H9 (cell line): ENCODE measurements at regions not wholly inside any gene's neighbourhood (a gene's known extent, or its start where the extent isn't known, plus 50 kb on each side); places are given as distances from the start of the nearest gene placed in this dataset.

Experiments
- DNase-seq: peaks from one replicate; pipeline ENCODE4 v3.0.0-alpha.2; 2017
- H2AFZ ChIP-seq: one replicate; pipeline ENCODE4 v1.6.1; 2013; ENCODE audit warnings: mild to moderate bottlenecking, low read length, control low read depth, moderate library complexity
- H2AK5ac ChIP-seq: 2 replicates; pipeline ENCODE4 v1.6.1; 2013; ENCODE audit warnings: low read length, control low read depth, mixed read lengths; ENCODE audit not compliant: insufficient read length
- H2BK120ac ChIP-seq: one replicate; pipeline ENCODE4 v1.6.1; 2013; ENCODE audit warnings: low read depth, mild to moderate bottlenecking, low read length, control low read depth, inconsistent platforms; ENCODE audit not compliant: poor library complexity, severe bottlenecking
- H2BK12ac ChIP-seq: 2 replicates; pipeline ENCODE4 v1.6.1; 2013; ENCODE audit warnings: low read length, control low read depth, mixed read lengths, low read depth; ENCODE audit not compliant: insufficient read length
- H2BK15ac ChIP-seq: 2 replicates; pipeline ENCODE4 v1.6.1; 2013; ENCODE audit warnings: low read depth, low read length, control low read depth
- H2BK20ac ChIP-seq: one replicate; pipeline ENCODE4 v1.6.1; 2013; ENCODE audit warnings: low read depth, mild to moderate bottlenecking, low read length, control low read depth, inconsistent platforms; ENCODE audit not compliant: poor library complexity, severe bottlenecking
- H2BK5ac ChIP-seq: 2 replicates; pipeline ENCODE4 v1.6.1; 2013; ENCODE audit warnings: low read length, control low read depth, mixed read lengths; ENCODE audit not compliant: insufficient read length
- H3K14ac ChIP-seq: 2 replicates; pipeline ENCODE4 v1.6.1; 2013; ENCODE audit warnings: low read length, control low read depth; ENCODE audit not compliant: insufficient read depth
- H3K18ac ChIP-seq: 2 replicates; pipeline ENCODE4 v1.6.1; 2013; ENCODE audit warnings: low read depth, mild to moderate bottlenecking, mixed read lengths, low read length, control low read depth; ENCODE audit not compliant: insufficient read length
- H3K23ac ChIP-seq: 2 replicates; pipeline ENCODE4 v1.6.1; 2013; ENCODE audit warnings: low read length, control low read depth, mixed read lengths, low read depth; ENCODE audit not compliant: insufficient read length
- H3K23me2 ChIP-seq: 2 replicates; pipeline ENCODE4 v1.6.1; 2013; ENCODE audit warnings: low read depth, mild to moderate bottlenecking, mixed read lengths, low read length, control low read depth; ENCODE audit not compliant: insufficient read length, poor library complexity, severe bottlenecking
- H3K27ac ChIP-seq: 2 replicates; pipeline ENCODE4 v1.5.1; 2013; ENCODE audit warnings: low read length, control low read depth, mixed read lengths, low read depth; ENCODE audit not compliant: insufficient read length
- H3K27me3 ChIP-seq: 2 replicates; pipeline ENCODE4 v1.6.1; 2013; ENCODE audit warnings: low read length, control low read depth, inconsistent platforms; ENCODE audit not compliant: insufficient read depth
- H3K4ac ChIP-seq: 2 replicates; pipeline ENCODE4 v1.6.1; 2013; ENCODE audit warnings: low read depth, mild to moderate bottlenecking, control low read depth, inconsistent platforms, low read length, moderate library complexity
- H3K4me1 ChIP-seq: 2 replicates; pipeline ENCODE4 v1.6.1; 2013; ENCODE audit warnings: low read length, control low read depth, inconsistent platforms; ENCODE audit not compliant: insufficient read depth
- H3K4me2 ChIP-seq: 2 replicates; pipeline ENCODE4 v1.6.1; 2013; ENCODE audit warnings: low read length, control low read depth, mixed read lengths; ENCODE audit not compliant: insufficient read length, insufficient read depth
- H3K56ac ChIP-seq: 2 replicates; pipeline ENCODE4 v1.6.1; 2013; ENCODE audit warnings: low read depth, mild to moderate bottlenecking, mixed read lengths, low read length, control low read depth; ENCODE audit not compliant: insufficient read length
- H3K79me1 ChIP-seq: 2 replicates; pipeline ENCODE4 v1.6.1; 2013; ENCODE audit warnings: low read depth, mild to moderate bottlenecking, moderate library complexity, low read length, control low read depth, inconsistent platforms; ENCODE audit not compliant: insufficient read depth, poor library complexity, severe bottlenecking
- H3K79me2 ChIP-seq: 2 replicates; pipeline ENCODE4 v1.6.1; 2013; ENCODE audit warnings: low read length, control low read depth, inconsistent platforms; ENCODE audit not compliant: insufficient read depth
- H3K9ac ChIP-seq: 2 replicates; pipeline ENCODE4 v1.6.1; 2013; ENCODE audit warnings: low read length, control low read depth, mixed read lengths; ENCODE audit not compliant: insufficient read length; ENCODE audit errors: extremely low read depth
- H3K9me3 ChIP-seq: one replicate; pipeline ENCODE4 v1.6.1; 2013; ENCODE audit warnings: low read depth, low read length, inconsistent platforms; ENCODE audit not compliant: control insufficient read depth
- H3T11ph ChIP-seq: one replicate; pipeline ENCODE4 v1.6.1; 2013; ENCODE audit warnings: mild to moderate bottlenecking, low read length, control low read depth, inconsistent platforms
- H4K20me1 ChIP-seq: one replicate; pipeline ENCODE4 v1.6.1; 2013; ENCODE audit not compliant: control insufficient read depth, insufficient read length, insufficient read depth
- H4K5ac ChIP-seq: 2 replicates; pipeline ENCODE4 v1.6.1; 2013; ENCODE audit warnings: low read depth, mild to moderate bottlenecking, mixed read lengths, low read length, control low read depth; ENCODE audit not compliant: insufficient read length
- H4K8ac ChIP-seq: replicated peaks from 2 replicates; pipeline ENCODE4 v1.6.1; 2013; ENCODE audit warnings: low read length, control low read depth, mixed read lengths, low read depth; ENCODE audit not compliant: insufficient read length
- H4K91ac ChIP-seq: 2 replicates; pipeline ENCODE4 v1.6.1; 2013; ENCODE audit warnings: low read depth, mild to moderate bottlenecking, moderate library complexity, mixed read lengths, low read length, control low read depth; ENCODE audit not compliant: insufficient read length
- H3K27ac Mint-ChIP-seq, 3 experiments: 2 replicates in 2 of 3; 3 replicates in 1 of 3; pipeline ENCODE4 v1.8.0; 2020 to 2021; ENCODE audit warnings: mixed read lengths in 3 of 3, mild to moderate bottlenecking in 1 of 3, moderate library complexity in 1 of 3
- H3K27me3 Mint-ChIP-seq: 2 replicates; pipeline ENCODE4 v1.8.0; 2021; ENCODE audit warnings: low read depth, mild to moderate bottlenecking, moderate library complexity, mixed read lengths
- H3K36me3 Mint-ChIP-seq, 3 experiments: 2 replicates in 2 of 3; 3 replicates in 1 of 3; pipeline ENCODE4 v1.8.0; 2020 to 2021; ENCODE audit warnings: low read depth in 3 of 3, mixed read lengths in 3 of 3; ENCODE audit not compliant: insufficient read depth in 1 of 3
- H3K4me1 Mint-ChIP-seq, 2 experiments: 2 replicates each; pipeline ENCODE4 v1.8.0; 2020; ENCODE audit warnings: mixed read lengths in 2 of 2
- H3K4me3 Mint-ChIP-seq, 2 experiments: 2 replicates in 1 of 2; 3 replicates in 1 of 2; pipeline ENCODE4 v1.8.0; 2020 to 2021; ENCODE audit warnings: mild to moderate bottlenecking in 2 of 2, mixed read lengths in 2 of 2, moderate library complexity in 1 of 2
- H3K9me3 Mint-ChIP-seq, 2 experiments: 2 replicates in 1 of 2; 3 replicates in 1 of 2; pipeline ENCODE4 v1.8.0; 2020; ENCODE audit warnings: mild to moderate bottlenecking in 2 of 2, mixed read lengths in 2 of 2, moderate library complexity in 1 of 2
- CTCF ChIP-seq: fragments of 200-600 bp; sonication (generic); conservative IDR thresholded peaks from 3 replicates; pipeline ENCODE4 v1.8.0; 2021; ENCODE audit warnings: antibody characterized with exemption, mild to moderate bottlenecking
- WGBS: extraction: QIAGEN DNeasy Blood & Tissue Kit; methylation state at CpG from one replicate; pipeline ENCODE4 v1.1.7; 2013; ENCODE audit warnings: missing lambda C conversion rate, low lambda C conversion rate, mixed read lengths; ENCODE audit not compliant: insufficient read length; ENCODE audit errors: extremely low coverage; 5-methylcytosine and 5-hydroxymethylcytosine counted together

GRCh38 chr1:30615076-30615795, 108.1 kb downstream of the MATN1 start:
- H3K9me3 Mint-ChIP-seq = no peaks in the 10 kb centered on the region
- Histone ChIP-seq H3K4me2 (no peak overlapping the region), H3K27ac (no peak overlapping the region), H2AK5ac (no peak overlapping the region), H3K23ac (no peak overlapping the region), H4K91ac (no peak overlapping the region), H3K79me1 (no peaks in the 10 kb centered on the region), H2BK20ac (no peak overlapping the region), H3K56ac (no peak overlapping the region), H3K9me3 (no peaks in the 10 kb centered on the region), H4K5ac (no peak overlapping the region), H3T11ph (no peak overlapping the region), H2BK15ac (no peak overlapping the region), H3K9ac (no peak overlapping the region), H2BK12ac (no peak overlapping the region), H3K4ac (no peak overlapping the region), H3K79me2 (no peaks in the 10 kb centered on the region), H2BK120ac (no peak overlapping the region), H2BK5ac (no peak overlapping the region), H3K23me2 (no peaks in the 10 kb centered on the region), H3K27me3 (no peaks in the 10 kb centered on the region), H4K8ac (no peak overlapping the region), H2AFZ (no peak overlapping the region), H4K20me1 (no peaks in the 10 kb centered on the region), H3K4me1 (no peaks in the 10 kb centered on the region), H3K14ac (no peak overlapping the region), H3K18ac (no peak overlapping the region)
- H3K4me3 Mint-ChIP-seq = no peak overlapping the region
- no CpG with 5 or more reads among the region's 3 CpGs for WGBS
- H3K4me1 Mint-ChIP-seq = peaks cover 0 to 3% of the 10 kb centered on the region in 2 experiments; a peak in 1 of 4 replicates
- H3K27me3 Mint-ChIP-seq = peaks cover 1% of the 10 kb centered on the region; the same call in 1 of the 2 replicates
- no peaks in the 10 kb centered on the region for H3K36me3 Mint-ChIP-seq
- DNase-seq = no peak
- H3K27ac Mint-ChIP-seq = no peak overlapping the region
- TF ChIP-seq CTCF = no peak
